C1 segment of cervical spinal cord (tissue), 14 donors: ENCODE measurements at regions not wholly inside any gene's neighbourhood (a gene's known extent, or its start where the extent isn't known, plus 50 kb on each side); places are given as distances from the start of the nearest gene placed in this dataset.
"Not testable (repeated sequence)": the region's sequence is repeated elsewhere in the genome, so short reads cannot be mapped to it uniquely, and the experiment has no call there.

ENCODE experiments used
- DNase-seq, 14 donors: peaks; one replicate each; lab custom pipeline; 2025; lab: John Stamatoyannopoulos, UW

DNA sequence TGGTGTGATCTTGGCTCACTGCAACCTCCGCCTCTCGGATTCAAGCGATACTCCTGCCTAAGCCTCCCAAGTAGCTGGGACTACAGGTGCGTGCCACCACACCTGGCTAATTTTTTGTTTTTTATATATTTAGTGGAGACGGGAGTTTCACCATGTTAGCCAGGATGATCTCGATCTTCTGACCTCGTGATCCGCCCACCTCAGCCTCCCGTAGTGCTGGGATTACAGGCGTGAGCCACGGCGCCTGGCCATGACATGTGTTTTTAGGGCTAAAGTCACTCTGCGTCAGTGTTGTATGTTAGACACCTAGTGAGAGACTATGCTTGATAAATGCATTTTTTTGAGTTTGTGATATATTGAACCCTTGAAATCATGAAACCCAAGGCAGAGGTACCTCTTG is 674.6 kb upstream of the CTNND2 start:
- not testable (repeated sequence) for DNase-seq

GRCh38 chr5:12576953-12577352 is 672.7 kb upstream of the CTNND2 start:
- DNase-seq = not testable (repeated sequence)

- DNase-seq = not testable (repeated sequence)
Observed at GRCh38 chr5:12574298-12575093, 670.2 kb upstream of the CTNND2 start.

GRCh38 chr5:12573916-12574297 is 669.7 kb upstream of the CTNND2 start:
- DNase-seq = not testable (repeated sequence)

GRCh38 chr5:12570688-12571087 is 666.4 kb upstream of the CTNND2 start:
- no peak for DNase-seq

GRCh38 chr5:12566441-12566840 is 662.2 kb upstream of the CTNND2 start:
- no peak for DNase-seq

DNA sequence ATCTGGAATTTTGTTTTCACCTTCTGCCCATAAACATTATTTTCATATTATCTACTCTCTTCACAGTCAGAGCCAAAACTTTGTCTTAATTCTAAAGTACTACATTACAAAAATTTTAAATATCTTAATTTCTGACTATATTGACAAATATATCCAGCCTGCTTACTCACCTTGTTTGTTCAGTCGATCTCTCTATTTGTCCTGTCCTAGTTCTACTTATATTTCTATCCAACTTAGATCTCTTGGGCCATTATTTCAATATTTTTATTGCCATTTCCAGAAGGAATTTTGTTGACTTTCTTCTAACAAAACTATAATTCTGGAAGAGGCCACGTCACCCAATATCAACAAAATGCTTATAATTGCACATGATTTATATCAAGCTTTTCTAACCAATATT is 652.8 kb upstream of the CTNND2 start:
- no peak for DNase-seq

DNA sequence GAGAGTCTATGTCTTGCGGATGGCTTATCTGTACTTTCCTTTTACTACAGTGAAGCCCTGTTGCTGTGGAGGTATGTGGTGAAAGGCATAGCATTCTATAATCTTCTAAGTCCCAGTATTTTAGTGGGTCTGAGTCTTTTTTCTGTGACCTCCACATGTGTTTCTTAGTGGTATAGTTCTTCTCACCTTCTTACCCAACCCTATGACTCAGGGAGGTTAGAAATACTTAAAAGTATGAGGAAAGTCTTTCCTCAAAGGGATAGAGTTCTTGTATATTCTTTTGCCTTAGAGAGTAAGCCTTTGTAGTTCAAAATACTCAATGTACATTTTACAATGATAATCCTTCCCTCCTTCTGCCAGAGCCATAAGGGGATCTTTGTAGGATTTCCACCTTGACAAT is 621.9 kb upstream of the CTNND2 start:
- no peak for DNase-seq

DNA sequence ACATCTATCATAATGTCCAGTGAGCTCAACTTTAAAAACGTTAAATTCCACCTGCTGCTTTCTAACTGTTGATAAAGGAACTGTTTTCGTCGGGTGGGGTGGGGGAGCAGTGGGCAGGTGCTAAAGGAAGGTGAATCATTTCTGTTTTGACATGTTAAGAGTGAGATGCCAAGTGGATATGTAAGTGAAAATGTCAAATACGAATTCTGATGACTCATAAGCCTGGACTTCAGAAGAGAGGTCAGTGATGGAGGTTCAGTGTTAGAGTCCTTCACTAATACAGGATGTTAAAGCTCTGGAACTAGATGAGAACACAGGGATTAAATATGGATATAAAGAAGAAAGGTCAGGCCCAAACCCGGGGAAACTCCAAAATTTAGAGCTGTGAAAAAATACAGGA is 617.9 kb upstream of the CTNND2 start:
- DNase-seq = no peak

GRCh38 chr5:12504983-12505382 is 600.7 kb upstream of the CTNND2 start:
- not testable (repeated sequence) for DNase-seq

GRCh38 chr5:12488161-12488560 is 583.9 kb upstream of the CTNND2 start:
- no peak for DNase-seq

DNA sequence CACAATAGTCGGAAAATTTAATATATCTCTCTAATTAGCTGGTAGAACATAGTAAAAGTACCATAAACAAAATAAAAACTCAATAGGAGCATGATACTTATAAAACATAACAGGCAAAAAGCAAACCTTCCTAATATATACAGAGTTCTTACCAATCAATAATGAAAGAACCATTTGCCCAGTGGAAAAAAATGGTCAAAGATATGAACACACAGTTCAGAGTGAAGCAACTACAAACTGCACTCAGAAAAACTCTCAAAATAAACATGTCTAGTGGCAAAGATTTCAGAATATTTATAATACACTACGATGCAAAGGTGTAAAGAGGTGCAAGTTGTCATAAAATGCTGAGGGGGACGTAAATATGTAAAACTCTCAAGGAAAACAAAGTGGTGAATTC is 576.2 kb upstream of the CTNND2 start:
- no peak for DNase-seq

DNA sequence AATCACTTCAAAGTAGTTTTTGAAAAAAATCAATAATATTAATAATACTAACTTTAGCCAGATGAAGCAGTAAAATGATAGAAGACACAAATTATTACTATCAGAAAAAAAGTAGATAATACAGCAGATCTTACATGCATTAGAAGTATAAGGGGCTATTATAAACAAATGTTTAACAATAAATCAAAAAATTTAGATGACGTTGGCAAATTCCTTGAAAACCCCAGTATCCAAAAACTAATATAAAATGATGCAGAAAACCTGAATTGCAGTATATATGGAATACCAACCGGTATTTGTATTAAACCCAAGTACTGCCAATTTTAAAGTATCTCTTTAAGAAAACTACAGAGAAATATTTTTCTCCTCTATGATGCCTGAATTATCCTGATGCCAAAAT is 573.3 kb upstream of the CTNND2 start:
- DNase-seq = no peak

GRCh38 chr5:12467799-12468198 is 563.6 kb upstream of the CTNND2 start:
- no peak for DNase-seq

DNA sequence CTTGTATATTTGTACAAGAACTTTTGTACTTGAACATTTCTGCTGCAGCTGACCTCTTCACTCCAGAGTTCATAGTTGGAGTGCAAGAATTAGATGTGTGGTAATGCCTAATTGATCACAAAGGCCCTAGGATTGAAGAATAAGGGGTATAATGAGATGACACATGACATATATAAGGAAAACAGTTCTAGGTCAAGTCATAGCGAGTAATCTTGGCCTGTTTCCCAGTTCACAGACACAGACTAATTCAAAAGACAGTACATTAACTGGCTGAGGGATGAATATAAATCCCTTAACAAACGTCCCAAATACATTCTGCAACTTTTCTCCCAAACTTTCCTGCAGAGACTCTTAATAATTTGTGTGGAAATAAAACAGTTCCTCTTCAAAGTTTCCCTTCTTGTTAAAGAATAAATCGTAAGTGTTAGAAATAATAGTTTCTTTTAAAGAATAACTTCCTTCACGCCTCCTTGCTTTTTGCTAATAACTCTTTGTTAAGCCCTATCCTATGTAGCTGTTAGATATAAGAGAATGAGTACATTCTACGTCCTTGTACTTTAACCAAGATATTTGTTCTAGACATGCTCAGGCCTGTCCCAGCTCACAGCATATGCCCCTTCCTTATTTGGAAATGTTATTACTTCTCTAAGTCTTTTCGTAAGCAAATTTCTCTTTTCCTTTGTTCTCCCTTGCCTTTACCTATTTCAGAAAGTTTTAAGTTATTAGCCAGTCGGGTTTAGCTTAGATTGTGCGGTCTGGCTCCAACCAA is 556.4 kb upstream of the CTNND2 start:
- DNase-seq = no peak

DNA sequence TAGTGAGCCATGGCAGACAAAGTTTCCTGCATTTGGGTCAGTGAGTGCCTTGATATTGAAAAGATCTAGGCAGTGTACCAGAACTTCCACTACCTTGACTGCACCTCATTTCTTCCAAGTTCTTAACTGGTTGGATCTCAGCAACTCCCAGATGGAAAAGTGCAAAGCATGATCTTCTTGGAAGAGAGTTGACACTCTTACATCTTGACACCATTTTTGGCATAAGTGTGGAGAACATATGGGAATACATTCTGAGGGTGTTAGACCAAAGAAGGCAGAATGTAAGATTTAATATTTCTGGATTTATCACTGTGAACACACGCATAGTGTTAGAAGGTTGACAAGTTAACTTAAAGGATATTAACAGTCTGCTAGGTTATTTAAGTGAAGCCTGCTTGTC is 555.1 kb upstream of the CTNND2 start:
- DNase-seq = no peak

GRCh38 chr5:12419075-12419474 is 514.8 kb upstream of the CTNND2 start:
- no peak for DNase-seq

DNA sequence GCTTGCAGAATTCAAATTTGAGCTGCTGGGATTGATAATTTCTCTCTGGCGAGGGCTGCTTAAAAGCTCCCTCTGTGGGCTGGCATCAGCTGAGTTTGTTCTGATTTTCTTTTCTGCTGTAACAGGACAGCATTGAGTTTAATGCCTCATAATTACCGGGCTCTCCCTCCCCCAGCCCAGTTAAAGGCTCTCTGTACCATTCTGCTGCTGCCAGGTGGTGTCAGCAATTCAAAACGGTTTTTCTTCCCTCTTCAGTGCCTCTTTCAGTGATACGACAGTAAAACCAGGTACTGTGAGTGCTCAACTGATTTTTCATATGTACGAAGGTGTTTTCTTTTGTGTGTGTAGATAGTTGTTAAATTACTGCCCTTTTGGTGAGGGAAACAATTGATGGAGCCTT is 509.3 kb upstream of the CTNND2 start:
- no peak for DNase-seq

- no peak for DNase-seq
Observed at GRCh38 chr5:12413075-12413474, 508.8 kb upstream of the CTNND2 start.

DNA sequence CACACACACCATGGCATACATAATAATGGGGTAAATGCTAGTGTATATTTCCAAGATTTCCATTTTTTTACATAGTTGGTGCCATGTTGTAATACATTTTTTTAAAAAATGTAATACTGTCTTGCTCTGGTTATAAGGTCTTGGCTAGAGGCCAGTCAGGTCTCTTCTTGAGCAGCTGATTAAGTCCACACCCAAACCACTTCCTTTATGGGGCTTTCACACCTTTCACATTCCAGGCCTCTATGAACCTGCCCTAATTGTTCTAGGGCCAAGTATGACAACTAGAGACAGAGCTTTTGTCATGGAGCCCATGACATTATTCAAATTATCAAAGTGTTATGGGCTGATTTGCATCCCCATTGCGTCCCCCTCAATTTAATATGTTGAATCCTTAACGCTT is 495.6 kb upstream of the CTNND2 start:
- DNase-seq = no peak

- no peak for DNase-seq
Observed at GRCh38 chr5:12392246-12392645, 488.0 kb upstream of the CTNND2 start.

GRCh38 chr5:12385095-12385494 is 480.8 kb upstream of the CTNND2 start:
- DNase-seq = no peak

DNA sequence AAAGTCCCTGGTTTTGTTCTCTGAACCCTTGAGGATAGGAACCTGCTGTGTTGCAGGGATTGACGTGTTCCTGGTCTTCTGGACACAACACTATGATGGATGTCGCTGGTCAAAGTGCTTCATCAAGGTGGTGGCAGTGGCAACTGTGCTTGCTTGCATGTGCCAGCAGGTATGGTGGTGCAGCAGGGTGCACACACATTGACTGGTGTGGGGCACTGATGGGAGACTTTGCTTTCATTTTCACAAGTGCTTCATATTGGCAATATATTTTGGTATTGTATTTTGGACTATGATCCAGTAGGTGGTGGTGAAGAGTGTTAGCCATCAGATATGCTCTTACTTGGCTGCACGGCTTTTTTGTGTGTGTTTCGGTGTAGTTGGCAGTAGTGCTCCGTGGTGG is 479.8 kb upstream of the CTNND2 start:
- no peak for DNase-seq
